GM21528 (cell line): ENCODE measurements at regions not wholly inside any gene's neighbourhood (a gene's known extent, or its start where the extent isn't known, plus 50 kb on each side); places are given as distances from the start of the nearest gene placed in this dataset.
"Not testable (repeated sequence)": the region's sequence is repeated elsewhere in the genome, so short reads cannot be mapped to it uniquely, and the experiment has no call there.

Experiments used
- ATAC-seq: cut with Tn5 transposase; IDR thresholded peaks from one replicate; pipeline ENCODE4 v1.9.1; 2021; ENCODE audit warnings: mild to moderate bottlenecking, moderate library complexity; ENCODE audit not compliant: unreplicated experiment, low FRiP score

DNA sequence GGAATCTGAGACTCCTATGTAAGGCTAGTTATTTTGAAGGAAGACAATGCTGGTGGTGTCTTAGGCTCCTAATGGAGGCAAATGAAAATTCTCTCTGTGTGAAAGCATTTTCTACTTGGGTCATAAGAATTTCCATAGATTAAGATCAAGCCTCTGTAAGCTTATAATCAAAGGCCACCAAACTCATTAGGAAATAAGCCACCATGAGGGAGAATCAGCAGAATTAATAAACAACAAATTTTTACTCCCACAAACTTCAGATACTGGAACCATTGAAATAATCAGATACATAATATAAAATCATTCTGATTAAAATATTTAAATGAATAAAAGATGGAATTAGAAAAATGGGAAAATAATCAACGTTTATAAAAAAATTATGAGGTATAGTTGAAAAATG lies 178.7 kb downstream of the NPIPA8 start:
- not testable (repeated sequence) for ATAC-seq

DNA sequence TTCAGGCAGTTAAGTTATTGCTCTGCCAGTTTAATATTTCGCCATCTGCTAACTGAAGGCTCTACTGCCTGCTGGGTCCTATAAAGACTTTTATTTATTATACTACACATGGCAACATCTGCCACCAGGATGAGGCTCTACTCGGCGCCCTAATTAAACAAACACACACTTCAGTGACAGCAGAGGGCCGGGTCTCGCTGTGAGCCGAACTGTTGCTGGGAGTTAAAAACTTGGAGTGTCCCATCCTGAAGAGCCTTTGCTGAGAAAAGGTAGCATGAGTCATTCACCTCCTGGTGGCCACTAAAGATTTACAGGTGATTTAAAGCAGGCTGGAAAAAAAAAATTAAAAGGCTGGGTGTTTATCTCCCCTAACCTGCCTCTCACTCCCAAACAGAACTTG lies 183.7 kb downstream of the NPIPA8 start:
- not testable (repeated sequence) for ATAC-seq

DNA sequence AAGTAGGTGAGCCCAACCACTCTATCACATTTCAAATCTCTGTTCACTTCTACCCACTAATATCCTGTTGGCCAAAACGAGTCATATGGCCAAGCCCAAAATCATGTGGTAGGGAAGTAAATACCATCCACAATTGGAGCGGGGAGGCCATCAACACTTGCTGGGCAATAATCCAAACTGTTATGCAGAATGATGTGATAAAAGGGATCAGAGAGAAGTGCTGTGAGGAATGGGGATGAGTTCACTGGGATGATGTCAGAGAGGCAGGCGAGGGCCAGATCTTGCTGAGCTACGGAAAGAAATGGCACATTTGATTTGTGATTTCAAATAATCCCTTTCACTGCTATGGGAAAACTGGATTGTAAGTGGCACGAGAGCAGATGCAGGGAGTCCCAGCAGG lies 188.4 kb downstream of the NPIPA8 start:
- not testable (repeated sequence) for ATAC-seq

- ATAC-seq, result not testable (repeated sequence)
Observed at GRCh38 chr16:18146601-18147142, 189.9 kb downstream of the NPIPA8 start.

- ATAC-seq, result not testable (repeated sequence)
Observed at GRCh38 chr16:18142066-18142465, 194.5 kb downstream of the NPIPA8 start.

DNA sequence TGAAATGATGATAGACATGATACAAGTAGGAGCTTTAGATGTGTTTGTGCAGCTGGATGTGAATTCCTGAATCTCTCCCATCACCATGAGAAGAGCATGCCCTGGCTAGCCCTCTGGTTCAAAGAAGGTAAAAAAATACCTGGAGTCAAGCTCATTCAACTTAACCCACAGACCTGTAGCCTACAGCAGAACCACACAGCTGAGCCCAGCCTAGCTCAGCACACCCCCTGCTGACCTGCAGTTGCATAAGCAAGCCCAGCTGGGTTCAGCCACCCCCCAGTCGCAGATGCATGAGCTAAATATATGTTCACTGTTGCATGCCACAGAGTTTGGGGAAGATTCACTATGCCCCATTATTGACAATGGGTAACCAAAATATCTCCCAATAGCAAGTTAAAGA lies 200.2 kb downstream of the NPIPA8 start:
- not testable (repeated sequence) for ATAC-seq

- ATAC-seq, result not testable (repeated sequence)
Observed at GRCh38 chr16:18135024-18135423, 201.5 kb downstream of the NPIPA8 start.

- not testable (repeated sequence) for ATAC-seq
Observed at GRCh38 chr16:18131587-18131986, 204.9 kb downstream of the NPIPA8 start.

- not testable (repeated sequence) for ATAC-seq
Observed at GRCh38 chr16:18130478-18131120, 205.9 kb downstream of the NPIPA8 start.

DNA sequence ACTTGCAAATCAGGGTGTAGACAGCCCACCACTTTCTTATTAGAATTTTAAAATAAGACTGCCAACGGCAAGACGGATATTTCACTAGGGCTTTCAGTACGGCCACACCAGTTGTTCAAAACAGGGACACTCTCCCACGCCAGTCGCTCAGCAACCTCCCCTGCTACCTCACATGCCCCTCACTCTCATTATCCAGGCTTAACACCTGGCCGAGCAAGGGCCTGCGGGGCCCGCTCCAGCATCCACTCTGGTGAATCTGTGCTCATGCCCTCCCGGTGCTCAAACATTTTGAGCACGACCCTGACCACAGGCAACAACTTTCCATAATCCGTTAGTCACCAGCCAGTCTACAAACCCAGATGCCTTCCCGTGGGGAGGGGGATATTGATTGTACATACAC lies 209.5 kb downstream of the NPIPA8 start:
- not testable (repeated sequence) for ATAC-seq

DNA sequence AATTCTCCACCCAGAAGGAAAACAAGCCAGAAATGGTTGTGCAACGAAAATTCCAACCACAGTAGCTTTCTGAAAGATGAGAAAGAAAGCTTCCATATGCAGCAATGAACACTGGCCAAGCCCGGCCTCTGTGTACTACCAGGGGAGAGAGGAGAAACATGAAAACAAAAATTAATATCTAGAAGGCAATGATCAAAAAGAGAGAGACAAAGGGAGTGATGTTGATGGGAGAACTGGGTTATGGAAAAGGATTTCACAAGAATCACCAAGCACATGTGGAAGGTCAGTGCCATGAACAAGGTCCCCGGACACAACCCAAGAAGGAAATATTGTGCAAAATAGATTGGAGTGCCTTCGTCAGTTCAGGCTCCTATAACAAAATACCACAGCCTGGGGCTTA lies 217.4 kb downstream of the NPIPA8 start:
- ATAC-seq, result not testable (repeated sequence)

GRCh38 chr16:18118684-18119083 lies 217.9 kb downstream of the NPIPA8 start:
- not testable (repeated sequence) for ATAC-seq

DNA sequence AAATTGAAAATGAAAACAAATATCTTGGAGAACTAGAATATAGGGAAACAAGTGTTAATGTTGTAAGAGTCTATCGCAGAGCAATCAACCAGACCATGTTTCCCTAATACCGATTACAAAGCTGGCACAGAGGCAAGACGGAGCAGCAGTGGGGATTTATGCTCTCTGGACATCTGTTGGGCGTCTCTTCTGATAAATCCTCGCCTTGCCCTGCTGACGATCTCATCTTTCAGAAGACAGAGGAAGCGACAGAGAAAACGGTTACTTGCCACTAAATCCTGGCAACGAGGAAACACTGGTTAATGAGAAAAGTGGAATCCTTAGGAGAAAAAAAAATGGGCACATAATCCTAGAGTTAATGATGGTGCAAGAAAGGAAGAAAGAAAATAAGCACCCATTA lies 218.5 kb downstream of the NPIPA8 start:
- not testable (repeated sequence) for ATAC-seq

DNA sequence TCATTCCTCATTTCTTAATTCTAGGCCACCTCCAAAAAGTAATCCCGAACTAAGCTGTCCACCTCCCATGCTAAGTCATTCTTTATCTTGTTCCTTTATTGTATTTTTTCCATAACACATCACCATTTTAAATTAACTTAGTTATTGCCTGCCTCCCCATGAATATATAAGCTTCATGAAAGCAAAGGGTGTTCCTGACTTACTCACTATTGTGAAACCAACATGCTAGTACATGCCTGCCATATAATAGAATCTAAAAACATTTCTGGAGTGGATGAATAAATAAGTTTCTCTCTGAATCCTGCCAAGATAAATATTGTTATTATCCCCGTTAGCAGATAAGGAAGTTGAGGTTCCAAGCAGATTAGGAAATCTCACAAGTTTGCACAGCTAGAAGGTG lies 232.1 kb downstream of the NPIPA8 start:
- not testable (repeated sequence) for ATAC-seq

GRCh38 chr16:18101077-18101476 lies 235.5 kb downstream of the NPIPA8 start:
- ATAC-seq, result not testable (repeated sequence)

GRCh38 chr16:18092605-18093004 lies 243.9 kb downstream of the NPIPA8 start:
- not testable (repeated sequence) for ATAC-seq

GRCh38 chr16:18080658-18081363 lies 255.7 kb downstream of the NPIPA8 start:
- not testable (repeated sequence) for ATAC-seq

GRCh38 chr16:18077910-18078309 lies 258.6 kb downstream of the NPIPA8 start:
- ATAC-seq, result not testable (repeated sequence)

GRCh38 chr16:18072161-18072560 lies 264.4 kb downstream of the NPIPA8 start:
- ATAC-seq, result no peak

- no peak for ATAC-seq
Observed at GRCh38 chr16:18069683-18070082, 266.9 kb downstream of the NPIPA8 start.

- ATAC-seq, result no peak
Observed at GRCh38 chr16:18068477-18068876, 268.1 kb downstream of the NPIPA8 start.

DNA sequence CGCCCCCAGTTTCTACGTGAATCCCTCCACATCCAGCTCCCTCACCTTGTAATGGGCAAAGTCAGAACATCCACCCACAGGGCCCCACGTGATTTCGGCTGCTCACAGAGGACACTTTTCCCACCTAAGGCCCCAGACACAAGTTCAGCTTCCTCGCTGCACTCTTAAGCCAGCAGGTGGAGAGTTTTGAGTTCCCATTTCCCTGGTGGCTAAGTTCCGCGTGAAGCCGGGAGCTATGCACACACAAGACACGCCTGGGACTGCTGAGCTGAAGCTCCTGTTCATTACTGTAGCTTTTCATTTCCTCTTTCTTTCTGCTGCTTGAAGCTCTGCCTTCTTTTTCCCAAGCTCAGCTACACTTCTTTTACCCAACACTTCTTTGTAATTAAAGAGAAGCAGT lies 273.8 kb downstream of the NPIPA8 start:
- ATAC-seq, result no peak
